ENCODE measurements at regions not wholly inside any gene's neighbourhood (a gene's known extent, or its start where the extent isn't known, plus 50 kb on each side); places are given as distances from the start of the nearest gene placed in this dataset.

DNA sequence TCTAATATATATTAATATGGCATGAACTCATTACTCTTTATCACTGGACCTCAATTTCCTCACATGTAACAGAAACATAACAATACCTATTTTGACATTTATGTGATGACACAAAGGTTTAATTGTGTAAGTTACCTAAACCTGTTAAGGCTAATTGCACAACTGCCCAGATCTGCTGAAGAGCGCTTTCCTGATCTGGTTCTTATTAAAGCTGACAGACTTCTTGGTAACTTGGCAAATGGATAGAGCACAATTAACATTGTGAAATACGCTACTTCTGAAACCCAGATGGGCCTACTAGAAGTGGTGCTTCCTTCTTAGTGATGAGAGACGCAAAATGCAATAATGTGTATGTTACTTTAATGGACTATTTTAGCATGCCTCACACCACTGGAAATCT is 1767.2 kb upstream of the RAG2 start:
- no peaks in the 10 kb centered on the region for H3K79me2 ChIP-seq (replicated peaks; ENCODE audit: insufficient read depth, low read length)
- H3K4me2 ChIP-seq (ENCODE audit: low read length), result no peak overlapping the region
- no peaks in the 10 kb centered on the region for H3K9me2 ChIP-seq (ENCODE audit: insufficient read depth, low read length)
- H3K9me3 ChIP-seq (ENCODE audit: low read length), result no peaks in the 10 kb centered on the region
- H3K27me3 ChIP-seq (ENCODE audit: insufficient read depth, low read depth, low read length), result no peaks in the 10 kb centered on the region
- H3K4me3 ChIP-seq (ENCODE audit: low read length), result no peak overlapping the region
- H3F3A ChIP-seq (ENCODE audit: insufficient read depth, low read length, poor library complexity, severe bottlenecking), result no peaks in the 10 kb centered on the region
- no peak for TF ChIP-seq SMC3 (conservative IDR thresholded peaks at IDR 0.05; ENCODE audit: poor library complexity)
- TF ChIP-seq, protein P1, sequence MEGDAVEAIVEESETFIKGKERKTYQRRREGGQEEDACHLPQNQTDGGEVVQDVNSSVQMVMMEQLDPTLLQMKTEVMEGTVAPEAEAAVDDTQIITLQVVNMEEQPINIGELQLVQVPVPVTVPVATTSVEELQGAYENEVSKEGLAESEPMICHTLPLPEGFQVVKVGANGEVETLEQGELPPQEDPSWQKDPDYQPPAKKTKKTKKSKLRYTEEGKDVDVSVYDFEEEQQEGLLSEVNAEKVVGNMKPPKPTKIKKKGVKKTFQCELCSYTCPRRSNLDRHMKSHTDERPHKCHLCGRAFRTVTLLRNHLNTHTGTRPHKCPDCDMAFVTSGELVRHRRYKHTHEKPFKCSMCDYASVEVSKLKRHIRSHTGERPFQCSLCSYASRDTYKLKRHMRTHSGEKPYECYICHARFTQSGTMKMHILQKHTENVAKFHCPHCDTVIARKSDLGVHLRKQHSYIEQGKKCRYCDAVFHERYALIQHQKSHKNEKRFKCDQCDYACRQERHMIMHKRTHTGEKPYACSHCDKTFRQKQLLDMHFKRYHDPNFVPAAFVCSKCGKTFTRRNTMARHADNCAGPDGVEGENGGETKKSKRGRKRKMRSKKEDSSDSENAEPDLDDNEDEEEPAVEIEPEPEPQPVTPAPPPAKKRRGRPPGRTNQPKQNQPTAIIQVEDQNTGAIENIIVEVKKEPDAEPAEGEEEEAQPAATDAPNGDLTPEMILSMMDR (IDR thresholded peaks at IDR 0.05; ENCODE audit: poor library complexity, severe bottlenecking), result no peak
- TF ChIP-seq MXI1 (conservative IDR thresholded peaks at IDR 0.05; ENCODE audit: poor library complexity, severe bottlenecking), result no peak
- no peak for TF ChIP-seq EP300 (conservative IDR thresholded peaks at IDR 0.05; ENCODE audit: poor library complexity, severe bottlenecking)
- H2AFZ ChIP-seq (ENCODE audit: low read depth, low read length), result no peak overlapping the region
- no peaks in the 10 kb centered on the region for H4K20me1 ChIP-seq (ENCODE audit: insufficient read depth)
- H3K9ac ChIP-seq (ENCODE audit: low read length), result no peak overlapping the region
- H3K27ac ChIP-seq (ENCODE audit: low read length), result no peak overlapping the region
- no peaks in the 10 kb centered on the region for H3K36me3 ChIP-seq (ENCODE audit: insufficient read depth, low read length)

- Histone ChIP-seq H3K27ac (ENCODE audit: low read length) (no peak overlapping the region), H3K4me2 (ENCODE audit: low read length) (no peak overlapping the region), H3K4me3 (ENCODE audit: low read length) (no peak overlapping the region), H3K9me3 (ENCODE audit: low read length) (no peaks in the 10 kb centered on the region), H3F3A (ENCODE audit: insufficient read depth, low read length, poor library complexity, severe bottlenecking) (no peaks in the 10 kb centered on the region), H3K79me2 (replicated peaks; ENCODE audit: insufficient read depth, low read length) (no peaks in the 10 kb centered on the region), H3K9me2 (ENCODE audit: insufficient read depth, low read length) (no peaks in the 10 kb centered on the region), H3K9ac (ENCODE audit: low read length) (no peak overlapping the region), H3K27me3 (ENCODE audit: insufficient read depth, low read depth, low read length) (no peaks in the 10 kb centered on the region), H2AFZ (ENCODE audit: low read depth, low read length) (no peak overlapping the region), H3K36me3 (ENCODE audit: insufficient read depth, low read length) (no peaks in the 10 kb centered on the region), H4K20me1 (ENCODE audit: insufficient read depth) (no peaks in the 10 kb centered on the region)
- TF ChIP-seq POLR2AphosphoS5 (IDR thresholded peaks at IDR 0.05), result no peak
- TF ChIP-seq SMC3 (conservative IDR thresholded peaks at IDR 0.05; ENCODE audit: poor library complexity), result no peak
- no peak for TF ChIP-seq RAD21 (conservative IDR thresholded peaks at IDR 0.05)
- TF ChIP-seq, protein P2, sequence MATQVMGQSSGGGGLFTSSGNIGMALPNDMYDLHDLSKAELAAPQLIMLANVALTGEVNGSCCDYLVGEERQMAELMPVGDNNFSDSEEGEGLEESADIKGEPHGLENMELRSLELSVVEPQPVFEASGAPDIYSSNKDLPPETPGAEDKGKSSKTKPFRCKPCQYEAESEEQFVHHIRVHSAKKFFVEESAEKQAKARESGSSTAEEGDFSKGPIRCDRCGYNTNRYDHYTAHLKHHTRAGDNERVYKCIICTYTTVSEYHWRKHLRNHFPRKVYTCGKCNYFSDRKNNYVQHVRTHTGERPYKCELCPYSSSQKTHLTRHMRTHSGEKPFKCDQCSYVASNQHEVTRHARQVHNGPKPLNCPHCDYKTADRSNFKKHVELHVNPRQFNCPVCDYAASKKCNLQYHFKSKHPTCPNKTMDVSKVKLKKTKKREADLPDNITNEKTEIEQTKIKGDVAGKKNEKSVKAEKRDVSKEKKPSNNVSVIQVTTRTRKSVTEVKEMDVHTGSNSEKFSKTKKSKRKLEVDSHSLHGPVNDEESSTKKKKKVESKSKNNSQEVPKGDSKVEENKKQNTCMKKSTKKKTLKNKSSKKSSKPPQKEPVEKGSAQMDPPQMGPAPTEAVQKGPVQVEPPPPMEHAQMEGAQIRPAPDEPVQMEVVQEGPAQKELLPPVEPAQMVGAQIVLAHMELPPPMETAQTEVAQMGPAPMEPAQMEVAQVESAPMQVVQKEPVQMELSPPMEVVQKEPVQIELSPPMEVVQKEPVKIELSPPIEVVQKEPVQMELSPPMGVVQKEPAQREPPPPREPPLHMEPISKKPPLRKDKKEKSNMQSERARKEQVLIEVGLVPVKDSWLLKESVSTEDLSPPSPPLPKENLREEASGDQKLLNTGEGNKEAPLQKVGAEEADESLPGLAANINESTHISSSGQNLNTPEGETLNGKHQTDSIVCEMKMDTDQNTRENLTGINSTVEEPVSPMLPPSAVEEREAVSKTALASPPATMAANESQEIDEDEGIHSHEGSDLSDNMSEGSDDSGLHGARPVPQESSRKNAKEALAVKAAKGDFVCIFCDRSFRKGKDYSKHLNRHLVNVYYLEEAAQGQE (IDR thresholded peaks at IDR 0.05; ENCODE audit: borderline replicate concordance), result no peak
- no peak for TF ChIP-seq EZH2 (IDR thresholded peaks at IDR 0.05; ENCODE audit: borderline replicate concordance, insufficient read depth, low read length, poor library complexity, severe bottlenecking)
- no peak for TF ChIP-seq TAF1 (IDR thresholded peaks at IDR 0.05; ENCODE audit: low read depth)
- no peak for TF ChIP-seq MXI1 (conservative IDR thresholded peaks at IDR 0.05; ENCODE audit: poor library complexity, severe bottlenecking)
- TF ChIP-seq, protein P1 (IDR thresholded peaks at IDR 0.05; ENCODE audit: poor library complexity, severe bottlenecking), result no peak
- TF ChIP-seq EP300 (conservative IDR thresholded peaks at IDR 0.05; ENCODE audit: poor library complexity, severe bottlenecking), result no peak
Measured at GRCh38 chr11:38356255-38356654, 1758.2 kb upstream of the RAG2 start.
